GM23338 (cell line): ENCODE measurements at regions not wholly inside any gene's neighbourhood (a gene's known extent, or its start where the extent isn't known, plus 50 kb on each side); places are given as distances from the start of the nearest gene placed in this dataset.

ENCODE experiments used
- ATAC-seq: fragments of 200-7000 bp; cut with Tn5 transposase; 3 replicates; pipeline ENCODE4 v1.9.1; 2020
- DNase-seq: peaks from one replicate; pipeline ENCODE4 v3.0.0-alpha.2; 2015; ENCODE audit warnings: low spot score
- H2AFZ ChIP-seq: fragments of 200-600 bp; sonication (generic); 2 replicates; pipeline ENCODE4 v1.8.0; 2016; ENCODE audit warnings: antibody characterized with exemption, mild to moderate bottlenecking, moderate library complexity
- H3F3A ChIP-seq: fragments of 200-600 bp; sonication (generic); replicated peaks from 2 replicates; pipeline ENCODE4 v1.8.0; 2017; ENCODE audit warnings: antibody characterized with exemption, mixed run types, low read depth
- H3K27ac ChIP-seq: fragments of 200-600 bp; sonication (generic); 2 replicates; pipeline ENCODE4 v1.6.1; 2016; ENCODE audit warnings: low read depth
- H3K27me3 ChIP-seq: fragments of 200-600 bp; sonication (generic); 2 replicates; pipeline ENCODE4 v1.8.0; 2016; ENCODE audit warnings: mild to moderate bottlenecking, mixed run types, moderate library complexity; ENCODE audit not compliant: insufficient read depth
- H3K36me3 ChIP-seq: fragments of 200-600 bp; sonication (generic); 2 replicates; pipeline ENCODE4 v1.8.0; 2016; ENCODE audit warnings: mild to moderate bottlenecking; ENCODE audit not compliant: insufficient read depth
- H3K4me1 ChIP-seq: fragments of 200-600 bp; sonication (generic); 2 replicates; pipeline ENCODE4 v1.8.0; 2016; ENCODE audit warnings: mild to moderate bottlenecking, moderate library complexity; ENCODE audit not compliant: insufficient read depth
- H3K4me2 ChIP-seq: fragments of 200-600 bp; sonication (generic); 2 replicates; pipeline ENCODE4 v1.7.1; 2017; ENCODE audit warnings: mixed run types
- H3K4me3 ChIP-seq: fragments of 200-600 bp; sonication (generic); 2 replicates; pipeline ENCODE4 v1.6.1; 2016; ENCODE audit warnings: mixed run types
- H3K79me2 ChIP-seq: fragments of 200-600 bp; sonication (generic); replicated peaks from 2 replicates; pipeline ENCODE4 v1.8.0; 2017; ENCODE audit warnings: mild to moderate bottlenecking; ENCODE audit not compliant: insufficient read depth
- H3K9me2 ChIP-seq: fragments of 200-600 bp; sonication (generic); 2 replicates; pipeline ENCODE4 v1.8.0; 2017; ENCODE audit not compliant: insufficient read depth
- H4K20me1 ChIP-seq: fragments of 200-600 bp; sonication (generic); replicated peaks from 2 replicates; pipeline ENCODE4 v1.8.0; 2017; ENCODE audit warnings: mild to moderate bottlenecking; ENCODE audit not compliant: insufficient read depth
- H3K27ac Mint-ChIP-seq: 2 replicates; pipeline ENCODE4 v1.8.0; 2020; ENCODE audit warnings: inconsistent platforms, mild to moderate bottlenecking, moderate library complexity, mixed read lengths
- H3K27me3 Mint-ChIP-seq: 3 replicates; pipeline ENCODE4 v1.8.0; 2022; ENCODE audit warnings: low read depth, mild to moderate bottlenecking, moderate library complexity, mixed read lengths, inconsistent platforms; ENCODE audit not compliant: insufficient read depth, poor library complexity
- H3K36me3 Mint-ChIP-seq: 3 replicates; pipeline ENCODE4 v1.8.0; 2021; ENCODE audit warnings: low read depth, mild to moderate bottlenecking, inconsistent platforms, moderate library complexity, mixed read lengths
- H3K4me1 Mint-ChIP-seq: 3 replicates; pipeline ENCODE4 v1.8.0; 2020; ENCODE audit warnings: mild to moderate bottlenecking, inconsistent platforms, mixed read lengths
- H3K4me3 Mint-ChIP-seq: 3 replicates; pipeline ENCODE4 v1.8.0; 2021; ENCODE audit warnings: moderate library complexity, mild to moderate bottlenecking, inconsistent platforms, mixed read lengths
- H3K9me3 Mint-ChIP-seq: 3 replicates; pipeline ENCODE4 v1.8.0; 2020; ENCODE audit warnings: moderate library complexity, mild to moderate bottlenecking, inconsistent platforms, mixed read lengths
- CREB1 ChIP-seq: fragments of 250-450 bp; sonication (Bioruptor Pico); IDR thresholded peaks from 2 replicates; pipeline ENCODE4 v1.5.0; 2020; ENCODE audit warnings: low read depth, mild to moderate bottlenecking, moderate library complexity
- CTCF ChIP-seq, 2 experiments: fragments of 200-600 bp in 1 of 2; sonication (generic) in 1 of 2; conservative IDR thresholded peaks; 2 replicates each; pipeline versions ENCODE4 v1.5.1 to v1.6.1; 2016 to 2017; ENCODE audit warnings: antibody characterized with exemption in 2 of 2, low read depth in 2 of 2, mild to moderate bottlenecking in 2 of 2, moderate library complexity in 1 of 2
- EZH2 ChIP-seq: fragments of 200-600 bp; sonication (generic); IDR thresholded peaks from one replicate; pipeline ENCODE4 v1.8.0; 2017; ENCODE audit warnings: antibody characterized with exemption, mild to moderate bottlenecking, low read depth; ENCODE audit not compliant: unreplicated experiment
- EZH2phosphoT487 ChIP-seq: fragments of 200-600 bp; sonication (generic); IDR thresholded peaks from one replicate; pipeline ENCODE4 v1.8.1; 2018; ENCODE audit warnings: antibody characterized with exemption; ENCODE audit not compliant: unreplicated experiment
- JUNB ChIP-seq: IDR thresholded peaks from one replicate; pipeline ENCODE4 v1.6.1; 2016; ENCODE audit warnings: antibody characterized with exemption; ENCODE audit not compliant: unreplicated experiment
- NANOG ChIP-seq: IDR thresholded peaks from 2 replicates; pipeline ENCODE4 v1.6.1; 2016; ENCODE audit warnings: antibody characterized with exemption, borderline replicate concordance
- POLR2AphosphoS5 ChIP-seq: IDR thresholded peaks from 2 replicates; pipeline ENCODE4 v1.6.1; 2016; ENCODE audit warnings: antibody characterized with exemption, low read depth
- STAT1 ChIP-seq: IDR thresholded peaks from one replicate; pipeline ENCODE4 v1.6.1; 2016; ENCODE audit warnings: antibody characterized with exemption; ENCODE audit not compliant: unreplicated experiment
- ZNF331 ChIP-seq: fragments of 250-450 bp; sonication (Bioruptor Pico); IDR thresholded peaks from 2 replicates; pipeline ENCODE4 v1.5.0; 2020; ENCODE audit warnings: low read depth, mild to moderate bottlenecking, moderate library complexity
- TF ChIP-seq, protein P1 (sequence below): IDR thresholded peaks from 2 replicates; pipeline ENCODE4 v1.6.1; 2016; ENCODE audit warnings: antibody characterized with exemption
- TF ChIP-seq, protein P2 (sequence below): IDR thresholded peaks from one replicate; pipeline ENCODE4 v1.6.1; 2018; ENCODE audit warnings: antibody characterized with exemption; ENCODE audit not compliant: unreplicated experiment

DNA sequence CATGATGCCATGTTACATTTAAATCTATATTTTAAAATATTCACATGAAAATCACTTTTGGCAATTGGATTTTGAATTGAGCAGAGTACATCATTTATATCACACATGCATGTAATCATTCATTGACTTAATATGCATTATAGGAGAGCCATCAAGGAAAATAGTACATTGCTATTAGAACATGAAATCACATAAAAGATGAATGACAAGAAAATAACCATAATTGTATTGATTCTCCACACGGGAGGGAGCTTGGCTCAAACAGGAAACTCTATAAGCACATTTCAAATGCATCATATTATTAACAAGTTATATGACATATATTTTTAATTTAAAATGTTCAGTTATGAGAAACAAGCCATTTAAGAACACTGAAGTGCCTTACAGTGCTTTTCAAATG is 208.6 kb upstream of the PRR20A start:
- Mint-ChIP-seq H3K36me3 (no peaks in the 10 kb centered on the region), H3K4me1 (no peaks in the 10 kb centered on the region), H3K4me3 (no peak overlapping the region), H3K9me3 (no peaks in the 10 kb centered on the region), H3K27me3 (no peaks in the 10 kb centered on the region), H3K27ac (no peak overlapping the region)
- Histone ChIP-seq H3F3A (no peaks in the 10 kb centered on the region), H3K27me3 (no peaks in the 10 kb centered on the region), H4K20me1 (no peaks in the 10 kb centered on the region), H2AFZ (no peak overlapping the region), H3K79me2 (no peaks in the 10 kb centered on the region), H3K27ac (no peak overlapping the region), H3K4me3 (no peak overlapping the region), H3K4me1 (no peaks in the 10 kb centered on the region), H3K4me2 (no peak overlapping the region), H3K9me2 (peaks cover 2% of the 10 kb centered on the region; the same call in 1 of the 2 replicates), H3K36me3 (no peaks in the 10 kb centered on the region)
- ATAC-seq (no peak), DNase-seq (no peak)
- TF ChIP-seq ZNF331 (CRISPR knock-in tag): no peak
- TF ChIP-seq, protein P1, sequence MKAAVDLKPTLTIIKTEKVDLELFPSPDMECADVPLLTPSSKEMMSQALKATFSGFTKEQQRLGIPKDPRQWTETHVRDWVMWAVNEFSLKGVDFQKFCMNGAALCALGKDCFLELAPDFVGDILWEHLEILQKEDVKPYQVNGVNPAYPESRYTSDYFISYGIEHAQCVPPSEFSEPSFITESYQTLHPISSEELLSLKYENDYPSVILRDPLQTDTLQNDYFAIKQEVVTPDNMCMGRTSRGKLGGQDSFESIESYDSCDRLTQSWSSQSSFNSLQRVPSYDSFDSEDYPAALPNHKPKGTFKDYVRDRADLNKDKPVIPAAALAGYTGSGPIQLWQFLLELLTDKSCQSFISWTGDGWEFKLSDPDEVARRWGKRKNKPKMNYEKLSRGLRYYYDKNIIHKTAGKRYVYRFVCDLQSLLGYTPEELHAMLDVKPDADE: no peak
- TF ChIP-seq NANOG: no peak
- TF ChIP-seq EZH2phosphoT487: no peak
- no peak for TF ChIP-seq CTCF (conservative IDR thresholded peaks at IDR 0.05; ENCODE audit: low read depth in 2 of 2)
- TF ChIP-seq CREB1 (CRISPR knock-in tag): no peak
- TF ChIP-seq POLR2AphosphoS5: no peak
- TF ChIP-seq, protein P2, sequence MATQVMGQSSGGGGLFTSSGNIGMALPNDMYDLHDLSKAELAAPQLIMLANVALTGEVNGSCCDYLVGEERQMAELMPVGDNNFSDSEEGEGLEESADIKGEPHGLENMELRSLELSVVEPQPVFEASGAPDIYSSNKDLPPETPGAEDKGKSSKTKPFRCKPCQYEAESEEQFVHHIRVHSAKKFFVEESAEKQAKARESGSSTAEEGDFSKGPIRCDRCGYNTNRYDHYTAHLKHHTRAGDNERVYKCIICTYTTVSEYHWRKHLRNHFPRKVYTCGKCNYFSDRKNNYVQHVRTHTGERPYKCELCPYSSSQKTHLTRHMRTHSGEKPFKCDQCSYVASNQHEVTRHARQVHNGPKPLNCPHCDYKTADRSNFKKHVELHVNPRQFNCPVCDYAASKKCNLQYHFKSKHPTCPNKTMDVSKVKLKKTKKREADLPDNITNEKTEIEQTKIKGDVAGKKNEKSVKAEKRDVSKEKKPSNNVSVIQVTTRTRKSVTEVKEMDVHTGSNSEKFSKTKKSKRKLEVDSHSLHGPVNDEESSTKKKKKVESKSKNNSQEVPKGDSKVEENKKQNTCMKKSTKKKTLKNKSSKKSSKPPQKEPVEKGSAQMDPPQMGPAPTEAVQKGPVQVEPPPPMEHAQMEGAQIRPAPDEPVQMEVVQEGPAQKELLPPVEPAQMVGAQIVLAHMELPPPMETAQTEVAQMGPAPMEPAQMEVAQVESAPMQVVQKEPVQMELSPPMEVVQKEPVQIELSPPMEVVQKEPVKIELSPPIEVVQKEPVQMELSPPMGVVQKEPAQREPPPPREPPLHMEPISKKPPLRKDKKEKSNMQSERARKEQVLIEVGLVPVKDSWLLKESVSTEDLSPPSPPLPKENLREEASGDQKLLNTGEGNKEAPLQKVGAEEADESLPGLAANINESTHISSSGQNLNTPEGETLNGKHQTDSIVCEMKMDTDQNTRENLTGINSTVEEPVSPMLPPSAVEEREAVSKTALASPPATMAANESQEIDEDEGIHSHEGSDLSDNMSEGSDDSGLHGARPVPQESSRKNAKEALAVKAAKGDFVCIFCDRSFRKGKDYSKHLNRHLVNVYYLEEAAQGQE: no peak

DNA sequence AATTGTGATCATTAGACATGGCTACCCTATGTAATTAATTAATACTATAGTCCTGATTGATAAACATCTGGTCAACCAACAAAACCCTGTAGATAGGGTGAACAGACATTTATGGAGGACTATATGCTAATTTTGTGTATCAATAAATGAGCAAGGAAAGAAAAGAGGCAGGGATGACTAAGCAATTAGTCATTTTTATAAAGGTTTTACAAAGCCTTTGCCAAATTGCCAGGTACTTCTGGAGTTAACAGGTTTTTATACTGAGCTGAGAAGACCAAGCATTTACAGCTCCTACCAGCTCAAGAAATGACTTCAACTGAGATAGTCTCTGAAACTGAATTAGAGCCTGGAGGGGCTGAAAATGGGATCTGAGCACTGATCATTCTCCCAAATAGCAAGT is 186.8 kb upstream of the PRR20A start:
- Histone ChIP-seq H3F3A (no peaks in the 10 kb centered on the region), H3K27me3 (no peaks in the 10 kb centered on the region), H3K79me2 (no peaks in the 10 kb centered on the region), H3K4me3 (no peak overlapping the region), H3K27ac (no peak overlapping the region), H2AFZ (0 out of 2 replicates have a peak overlapping the region, but pooled peaks have one; percentile 3), H3K36me3 (no peaks in the 10 kb centered on the region), H3K4me1 (no peaks in the 10 kb centered on the region), H4K20me1 (no peaks in the 10 kb centered on the region), H3K4me2 (no peak overlapping the region), H3K9me2 (no peaks in the 10 kb centered on the region)
- Mint-ChIP-seq H3K4me1 (no peaks in the 10 kb centered on the region), H3K27ac (no peak overlapping the region), H3K27me3 (no peaks in the 10 kb centered on the region), H3K4me3 (no peak overlapping the region), H3K9me3 (no peaks in the 10 kb centered on the region), H3K36me3 (no peaks in the 10 kb centered on the region)
- ATAC-seq (no peak), DNase-seq (no peak)
- TF ChIP-seq, protein P1: no peak
- TF ChIP-seq ZNF331 (CRISPR knock-in tag) (no peak), CTCF (conservative IDR thresholded peaks at IDR 0.05; ENCODE audit: low read depth in 2 of 2) (no peak), EZH2phosphoT487 (no peak), JUNB (no peak), POLR2AphosphoS5 (no peak), NANOG (no peak), EZH2 (no peak), STAT1 (no peak)
